Mesenchymal stem cell (in vitro differentiated cells and primary cell): ENCODE measurements at regions not wholly inside any gene's neighbourhood (a gene's known extent, or its start where the extent isn't known, plus 50 kb on each side); places are given as distances from the start of the nearest gene placed in this dataset.

Source experiments
- DNase-seq: peaks from one replicate; pipeline ENCODE4 v3.0.0-alpha.2; 2013
- H2AFZ ChIP-seq: one replicate; pipeline ENCODE4 v1.6.1; 2013; ENCODE audit warnings: low read depth, mild to moderate bottlenecking, control low read depth, inconsistent platforms, low read length, moderate library complexity
- H2AK5ac ChIP-seq: 2 replicates; pipeline ENCODE4 v1.6.1; 2013; ENCODE audit warnings: low read length, moderate library complexity, mild to moderate bottlenecking, inconsistent platforms; ENCODE audit not compliant: severe bottlenecking
- H2BK120ac ChIP-seq: one replicate; pipeline ENCODE4 v1.6.1; 2013; ENCODE audit warnings: low read depth, mild to moderate bottlenecking, inconsistent platforms, low read length, moderate library complexity
- H2BK12ac ChIP-seq, 2 experiments: one replicate each; pipeline ENCODE4 v1.6.1; 2013; ENCODE audit warnings: inconsistent platforms in 2 of 2, low read length in 2 of 2, mild to moderate bottlenecking in 2 of 2, moderate library complexity in 2 of 2, control low read depth in 1 of 2
- H2BK15ac ChIP-seq: one replicate; pipeline ENCODE4 v1.6.1; 2013; ENCODE audit warnings: mild to moderate bottlenecking, low read depth, inconsistent platforms; ENCODE audit not compliant: poor library complexity, severe bottlenecking
- H2BK5ac ChIP-seq: 2 replicates; pipeline ENCODE4 v1.6.1; 2013; ENCODE audit warnings: low read depth, mild to moderate bottlenecking, low read length, control low read depth, inconsistent platforms; ENCODE audit not compliant: poor library complexity, severe bottlenecking
- H3K14ac ChIP-seq, 2 experiments: one replicate each; pipeline ENCODE4 v1.6.1; 2013; ENCODE audit warnings: inconsistent platforms in 2 of 2, low read length in 2 of 2, control low read depth in 1 of 2, mild to moderate bottlenecking in 1 of 2, moderate library complexity in 1 of 2
- H3K18ac ChIP-seq, 2 experiments: one replicate each; pipeline ENCODE4 v1.6.1; 2013; ENCODE audit warnings: inconsistent platforms in 2 of 2, low read length in 2 of 2, control low read depth in 1 of 2, low read depth in 1 of 2, mild to moderate bottlenecking in 1 of 2
- H3K23ac ChIP-seq, 2 experiments: one replicate each; pipeline ENCODE4 v1.6.1; 2013; ENCODE audit warnings: inconsistent platforms in 2 of 2, low read length in 2 of 2, mild to moderate bottlenecking in 2 of 2, moderate library complexity in 2 of 2, control low read depth in 1 of 2
- H3K27ac ChIP-seq: 2 replicates; pipeline ENCODE4 v1.5.1; 2013; ENCODE audit warnings: mild to moderate bottlenecking, moderate library complexity, low read length, control low read depth, inconsistent platforms; ENCODE audit not compliant: poor library complexity, severe bottlenecking
- H3K27me3 ChIP-seq, 2 experiments: 2 replicates each; pipeline versions ENCODE4 v1.6.1 to v1.7.0; 2013; ENCODE audit warnings: low read length in 2 of 2, mild to moderate bottlenecking in 2 of 2, moderate library complexity in 2 of 2, control low read depth in 1 of 2, inconsistent platforms in 1 of 2; ENCODE audit not compliant: control insufficient read depth in 1 of 2, insufficient read depth in 1 of 2
- H3K36me3 ChIP-seq, 2 experiments: 2 replicates each; pipeline versions ENCODE4 v1.6.1 to v1.7.0; 2013; ENCODE audit warnings: low read length in 2 of 2, control low read depth in 1 of 2, inconsistent platforms in 1 of 2, low read depth in 1 of 2, mild to moderate bottlenecking in 1 of 2; ENCODE audit not compliant: insufficient read depth in 2 of 2, control insufficient read depth in 1 of 2
- H3K4ac ChIP-seq, 2 experiments: one replicate each; pipeline ENCODE4 v1.6.1; 2013; ENCODE audit warnings: inconsistent platforms in 2 of 2, low read length in 2 of 2, mild to moderate bottlenecking in 2 of 2, moderate library complexity in 2 of 2, control low read depth in 1 of 2, low read depth in 1 of 2
- H3K4me1 ChIP-seq: 2 replicates; pipeline ENCODE4 v1.6.1; 2013; ENCODE audit warnings: low read depth, low read length, control low read depth; ENCODE audit not compliant: control insufficient read depth, insufficient read depth
- H3K4me2 ChIP-seq: 2 replicates; pipeline ENCODE4 v1.6.1; 2013; ENCODE audit warnings: low read length, mild to moderate bottlenecking, inconsistent platforms; ENCODE audit not compliant: poor library complexity, severe bottlenecking
- H3K4me3 ChIP-seq, 2 experiments: 2 replicates each; pipeline versions ENCODE4 v1.5.1 to v1.7.0; 2013; ENCODE audit warnings: low read length in 2 of 2, mild to moderate bottlenecking in 2 of 2, control low read depth in 1 of 2, low read depth in 1 of 2; ENCODE audit not compliant: insufficient read depth in 1 of 2
- H3K79me1 ChIP-seq: replicated peaks from 2 replicates; pipeline ENCODE4 v1.6.1; 2013; ENCODE audit warnings: mild to moderate bottlenecking, control low read depth, low read length, inconsistent platforms; ENCODE audit not compliant: poor library complexity, severe bottlenecking
- H3K9ac ChIP-seq: 2 replicates; pipeline ENCODE4 v1.7.0; 2013; ENCODE audit warnings: mild to moderate bottlenecking, low read length, moderate library complexity
- H3K9me3 ChIP-seq: 2 replicates; pipeline ENCODE4 v1.7.0; 2013; ENCODE audit warnings: mild to moderate bottlenecking, low read length; ENCODE audit not compliant: control insufficient read depth
- H4K8ac ChIP-seq: one replicate; pipeline ENCODE4 v1.6.1; 2013; ENCODE audit warnings: inconsistent platforms, mild to moderate bottlenecking, low read length, moderate library complexity
- H4K91ac ChIP-seq: one replicate; pipeline ENCODE4 v1.6.1; 2013; ENCODE audit warnings: mild to moderate bottlenecking, low read length, inconsistent platforms
- WGBS: methylation state at CpG from one replicate; pipeline ENCODE4 v1.1.7; 2013; ENCODE audit warnings: mixed read lengths; 5-methylcytosine and 5-hydroxymethylcytosine counted together

GRCh38 chr3:176842914-176843313 is 354.4 kb downstream of the TBL1XR1 start:
- no peaks in the 10 kb centered on the region for H3K27me3 ChIP-seq
- H3K18ac ChIP-seq: no peak overlapping the region
- no peak overlapping the region for H3K4ac ChIP-seq
- H2BK5ac ChIP-seq: no peak overlapping the region
- no peak overlapping the region for H2BK15ac ChIP-seq
- H3K9ac ChIP-seq: no peak overlapping the region
- H2BK12ac ChIP-seq: no peak overlapping the region
- no peaks in the 10 kb centered on the region for H3K9me3 ChIP-seq
- no peaks in the 10 kb centered on the region for H3K79me1 ChIP-seq
- no peak overlapping the region for H4K91ac ChIP-seq
- H2AK5ac ChIP-seq: no peak overlapping the region
- H3K27ac ChIP-seq: no peak overlapping the region
- no peak overlapping the region for H3K14ac ChIP-seq
- H3K23ac ChIP-seq: no peak overlapping the region
- H2BK120ac ChIP-seq: no peak overlapping the region
- WGBS: 74% methylated on average over 2 of the region's 2 CpGs
- no peaks in the 10 kb centered on the region for H3K36me3 ChIP-seq
- no peak for DNase-seq
- no peak overlapping the region for H3K4me3 ChIP-seq
- H3K4me2 ChIP-seq: no peak overlapping the region
- no peak overlapping the region for H4K8ac ChIP-seq
- no peak overlapping the region for H2AFZ ChIP-seq
- no peaks in the 10 kb centered on the region for H3K4me1 ChIP-seq

- Histone ChIP-seq H2BK12ac (no peak overlapping the region), H3K4me2 (no peak overlapping the region), H3K9me3 (no peaks in the 10 kb centered on the region), H3K4me1 (no peaks in the 10 kb centered on the region), H2BK5ac (no peak overlapping the region), H3K14ac (no peak overlapping the region), H2BK15ac (no peak overlapping the region), H3K9ac (no peak overlapping the region), H2BK120ac (no peak overlapping the region), H3K36me3 (no peaks in the 10 kb centered on the region), H3K27me3 (no peaks in the 10 kb centered on the region), H3K4me3 (no peak overlapping the region), H3K79me1 (no peaks in the 10 kb centered on the region), H4K91ac (no peak overlapping the region), H3K4ac (no peak overlapping the region), H2AK5ac (no peak overlapping the region), H3K18ac (no peak overlapping the region), H3K23ac (no peak overlapping the region), H4K8ac (no peak overlapping the region), H2AFZ (no peak overlapping the region), H3K27ac (no peak overlapping the region)
- 92% methylated on average over 7 of the region's 8 CpGs for WGBS
- DNase-seq: no peak
Observed at GRCh38 chr3:176840641-176841286, 356.5 kb downstream of the TBL1XR1 start.

GRCh38 chr3:176839901-176840300 is 357.4 kb downstream of the TBL1XR1 start:
- no peak overlapping the region for H3K4me2 ChIP-seq
- H3K4me3 ChIP-seq: no peak overlapping the region
- H3K23ac ChIP-seq: no peak overlapping the region
- no peak overlapping the region for H3K9ac ChIP-seq
- no peak overlapping the region for H4K91ac ChIP-seq
- no peak overlapping the region for H2BK15ac ChIP-seq
- no peak overlapping the region for H3K14ac ChIP-seq
- H2AFZ ChIP-seq: no peak overlapping the region
- H3K27me3 ChIP-seq: no peaks in the 10 kb centered on the region
- H4K8ac ChIP-seq: no peak overlapping the region
- no peaks in the 10 kb centered on the region for H3K4me1 ChIP-seq
- H2AK5ac ChIP-seq: no peak overlapping the region
- H2BK5ac ChIP-seq: no peak overlapping the region
- no peak for DNase-seq
- H3K79me1 ChIP-seq: no peaks in the 10 kb centered on the region
- no peaks in the 10 kb centered on the region for H3K9me3 ChIP-seq
- no peak overlapping the region for H3K27ac ChIP-seq
- H3K4ac ChIP-seq: no peak overlapping the region
- no peak overlapping the region for H2BK12ac ChIP-seq
- 83% methylated on average over 1 of the region's 2 CpGs for WGBS
- no peak overlapping the region for H3K18ac ChIP-seq
- H2BK120ac ChIP-seq: no peak overlapping the region
- H3K36me3 ChIP-seq: no peaks in the 10 kb centered on the region

GRCh38 chr3:176839466-176839865 is 357.8 kb downstream of the TBL1XR1 start:
- H3K4ac ChIP-seq: no peak overlapping the region

More at GRCh38 chr3:176839466-176839865, 357.8 kb downstream of the TBL1XR1 start:
- Histone ChIP-seq H3K9ac (no peak overlapping the region), H3K79me1 (no peaks in the 10 kb centered on the region), H2BK15ac (no peak overlapping the region), H3K9me3 (no peaks in the 10 kb centered on the region), H4K8ac (no peak overlapping the region), H3K4me3 (no peak overlapping the region), H4K91ac (no peak overlapping the region), H3K23ac (no peak overlapping the region), H3K4me1 (no peaks in the 10 kb centered on the region), H3K14ac (no peak overlapping the region), H2BK5ac (no peak overlapping the region), H3K4me2 (no peak overlapping the region), H3K18ac (no peak overlapping the region), H2AK5ac (no peak overlapping the region), H2AFZ (no peak overlapping the region), H3K36me3 (no peaks in the 10 kb centered on the region), H3K27ac (no peak overlapping the region), H3K27me3 (no peaks in the 10 kb centered on the region), H2BK12ac (no peak overlapping the region), H2BK120ac (no peak overlapping the region)
- 90% methylated on average over 1 of the region's 3 CpGs for WGBS
- DNase-seq: no peak
